UCSD-AML1 (cell line): ENCODE measurements at regions not wholly inside any gene's neighbourhood (a gene's known extent, or its start where the extent isn't known, plus 50 kb on each side); places are given as distances from the start of the nearest gene placed in this dataset.

Experiments
- DNase-seq: peaks from one replicate; lab custom pipeline; 2025; ENCODE audit not compliant: unreplicated experiment; lab: John Stamatoyannopoulos, UW

DNA sequence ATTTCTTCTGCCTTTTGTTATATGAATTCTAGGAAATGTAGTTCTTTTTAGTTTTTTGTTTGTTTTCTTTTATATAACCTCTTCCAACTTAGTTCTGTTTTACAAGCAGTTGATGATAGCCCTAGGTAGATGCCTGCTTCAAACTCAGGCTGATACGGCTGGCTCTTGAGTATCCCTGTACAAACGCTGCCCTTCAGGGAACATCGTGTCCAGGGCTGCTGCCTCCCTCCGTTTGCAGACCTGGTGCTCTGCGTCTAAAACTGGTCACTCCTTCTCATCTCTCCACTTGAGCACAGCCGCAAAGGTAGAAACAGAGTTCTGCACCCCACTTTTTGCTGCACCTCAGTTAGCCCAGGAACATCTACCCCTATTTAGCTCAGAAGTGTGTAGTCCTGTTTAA lies 310.1 kb downstream of the PRL start:
- no peak for DNase-seq

- DNase-seq: peak; percentile 60
Observed at GRCh38 chr6:21987501-21987957, 309.3 kb downstream of the PRL start.

- no peak for DNase-seq
Observed at GRCh38 chr6:21990577-21990976, 306.3 kb downstream of the PRL start.

- no peak for DNase-seq
Observed at GRCh38 chr6:21992178-21992967, 304.5 kb downstream of the PRL start.

DNA sequence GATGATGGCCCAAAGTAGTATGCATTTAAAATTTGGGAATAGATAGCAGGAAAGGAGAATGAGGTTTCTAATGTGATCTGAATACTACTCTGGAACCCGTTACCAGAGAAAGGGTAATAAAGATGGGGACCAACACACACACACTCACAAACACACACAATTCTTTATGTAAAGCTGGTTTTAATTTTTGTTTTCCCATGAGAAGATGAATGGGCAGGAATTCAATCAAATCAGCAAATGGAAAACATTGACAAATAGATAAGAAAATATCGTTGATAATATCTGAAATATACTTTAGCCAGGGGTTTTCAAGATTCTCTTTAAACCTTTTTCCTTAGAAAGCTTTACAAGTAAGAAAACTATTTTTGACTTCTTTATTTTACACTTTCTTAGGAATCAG lies 303.0 kb downstream of the PRL start:
- DNase-seq: no peak

DNA sequence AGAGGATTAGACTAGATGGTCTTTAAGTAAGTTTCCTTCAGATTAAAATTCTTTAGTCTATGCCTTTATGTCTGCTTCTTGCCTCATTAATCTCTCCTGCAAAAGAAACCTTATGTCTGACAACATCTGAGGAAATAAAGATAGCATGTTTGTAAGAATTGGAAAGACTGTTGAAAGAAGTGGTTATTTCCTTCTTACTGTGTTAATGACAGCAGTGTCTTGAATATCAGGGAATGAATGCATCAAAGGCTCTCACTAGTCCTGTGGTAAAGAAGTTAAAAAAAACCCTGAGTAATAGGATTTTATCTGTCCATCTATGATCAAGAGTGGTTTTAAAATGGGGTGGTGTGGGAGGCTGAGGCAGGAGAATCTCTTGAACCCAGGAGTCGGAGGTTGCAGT lies 302.0 kb downstream of the PRL start:
- no peak for DNase-seq

DNA sequence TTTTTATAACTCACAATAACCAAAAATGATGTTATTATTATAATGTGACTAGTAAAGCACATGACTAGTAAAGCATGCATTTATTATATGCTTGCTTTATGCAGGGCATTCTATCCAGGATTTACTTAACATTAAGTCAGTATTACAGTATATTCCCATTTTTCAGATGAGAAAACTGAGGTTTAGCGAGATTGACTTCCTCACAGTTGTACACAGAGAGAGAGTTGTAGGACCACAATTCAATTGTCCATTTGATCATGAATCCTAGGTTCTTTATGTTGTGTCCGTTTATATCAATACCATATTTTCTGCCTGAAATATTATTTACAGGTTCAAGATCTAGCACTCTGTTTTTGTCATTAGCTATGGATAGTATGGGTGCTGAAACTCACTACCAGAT lies 301.5 kb downstream of the PRL start:
- no peak for DNase-seq

GRCh38 chr6:21996425-21997118 lies 300.3 kb downstream of the PRL start:
- no peak for DNase-seq

- DNase-seq: no peak
Observed at GRCh38 chr6:21997119-21998037, 299.5 kb downstream of the PRL start.

DNA sequence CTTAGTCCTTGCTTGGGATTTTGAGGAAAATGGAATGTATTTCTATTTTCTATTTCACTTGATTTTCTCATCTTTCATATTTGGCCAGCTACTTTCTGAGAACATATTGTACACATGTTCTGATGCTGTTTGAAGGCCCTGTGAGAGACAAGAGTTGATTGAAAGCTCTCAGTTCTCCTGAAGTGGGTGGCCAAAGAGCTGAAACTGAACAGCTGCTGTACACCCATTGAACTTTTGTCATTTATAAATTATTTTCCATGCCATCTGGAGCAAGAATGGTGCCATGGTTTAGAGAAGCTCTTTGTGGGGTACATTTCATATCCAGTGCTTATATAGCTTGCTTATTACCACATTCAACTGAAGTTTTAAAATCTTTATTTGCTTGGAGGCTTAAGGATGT lies 298.3 kb downstream of the PRL start:
- no peak for DNase-seq

- DNase-seq: no peak
Observed at GRCh38 chr6:21999012-21999528, 297.8 kb downstream of the PRL start.

DNA sequence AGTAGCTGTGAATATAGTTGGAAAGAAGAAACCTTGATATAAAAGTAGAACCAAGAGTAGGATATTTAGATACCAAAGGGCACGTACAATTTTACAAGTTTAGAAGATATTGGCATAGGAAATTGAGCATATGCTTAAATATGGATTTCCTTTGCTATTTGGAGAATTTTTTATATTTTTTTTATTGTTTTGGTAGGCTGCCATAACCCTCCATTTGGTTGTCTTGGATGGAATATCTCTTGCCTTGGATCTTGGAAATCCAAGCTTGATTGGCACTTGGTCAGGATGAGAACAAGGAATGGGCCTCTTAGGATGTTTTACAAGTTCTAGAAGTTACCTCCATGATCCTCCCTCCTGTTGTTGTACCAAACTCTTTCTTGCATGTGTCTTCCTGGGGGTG lies 297.1 kb downstream of the PRL start:
- DNase-seq: no peak

DNA sequence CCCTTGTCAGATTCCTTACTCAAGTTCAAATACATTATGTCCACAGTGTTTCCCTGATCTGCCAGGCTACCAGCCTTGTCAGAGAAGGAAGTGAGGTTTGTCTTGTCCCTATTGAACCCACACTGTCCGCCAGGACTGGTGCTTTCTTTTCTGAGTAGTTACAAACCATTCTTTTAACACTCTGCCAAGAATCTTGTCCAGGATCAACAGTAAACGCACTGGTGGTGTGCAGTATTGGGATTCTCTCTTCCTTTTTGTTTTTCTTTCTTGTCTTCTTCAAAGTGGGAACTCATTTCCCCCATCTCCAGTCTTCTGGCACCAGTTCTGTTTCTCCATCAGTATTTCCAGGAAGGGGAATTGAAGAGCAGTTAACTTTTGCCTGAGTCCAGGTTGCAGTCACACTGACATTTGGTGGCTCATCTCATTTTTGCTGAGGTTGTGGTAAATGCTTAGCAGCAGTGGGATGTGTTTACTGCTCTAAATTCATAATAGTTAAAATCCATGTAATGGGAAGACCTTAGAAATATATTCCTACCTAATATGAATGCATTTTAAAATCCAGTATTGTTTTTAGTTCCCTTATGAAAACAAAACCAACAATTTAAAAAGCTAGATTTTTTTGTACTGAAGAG lies 295.3 kb downstream of the PRL start:
- no peak for DNase-seq

- no peak for DNase-seq
Observed at GRCh38 chr6:22003287-22003686, 293.5 kb downstream of the PRL start.

DNA sequence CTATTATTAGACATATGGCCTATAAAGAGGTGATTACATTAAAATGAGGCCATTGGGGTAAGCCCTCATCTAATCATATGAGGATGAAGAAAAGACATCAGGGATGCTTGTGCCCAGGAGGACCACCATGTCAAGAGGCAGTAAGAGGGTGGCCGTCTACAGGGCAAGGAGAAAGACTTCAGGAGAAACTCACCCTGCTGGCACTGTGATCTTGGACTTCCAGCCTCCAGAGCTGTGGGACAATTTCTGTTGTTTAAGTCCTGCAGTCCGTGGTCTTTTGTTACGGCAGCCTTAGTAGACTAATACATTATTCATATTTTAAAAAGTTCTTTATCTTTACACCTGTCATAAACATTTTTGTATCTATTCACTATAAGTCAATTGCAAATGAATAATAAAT lies 290.0 kb downstream of the PRL start:
- no peak for DNase-seq

DNA sequence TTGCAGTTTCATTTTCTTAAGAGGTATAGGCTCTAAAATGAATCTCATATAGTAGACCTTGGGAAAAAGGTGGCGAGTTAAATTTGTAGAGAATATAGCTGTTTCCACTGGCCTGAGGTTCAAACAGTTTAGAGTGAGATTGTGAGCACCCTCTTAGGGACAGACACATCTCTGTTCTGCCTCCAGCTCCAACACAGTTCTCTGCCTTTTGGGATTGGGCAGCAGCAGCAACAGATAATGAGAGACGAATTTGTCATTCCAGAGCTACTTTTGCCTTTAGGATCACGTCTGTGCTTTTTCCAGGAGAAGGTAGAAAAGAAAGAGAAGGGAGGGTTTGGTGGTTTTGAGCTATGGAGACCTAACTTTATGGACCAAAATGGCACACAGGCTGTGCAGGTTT lies 289.4 kb downstream of the PRL start:
- no peak for DNase-seq

GRCh38 chr6:22008248-22008836 lies 288.5 kb downstream of the PRL start:
- no peak for DNase-seq

DNA sequence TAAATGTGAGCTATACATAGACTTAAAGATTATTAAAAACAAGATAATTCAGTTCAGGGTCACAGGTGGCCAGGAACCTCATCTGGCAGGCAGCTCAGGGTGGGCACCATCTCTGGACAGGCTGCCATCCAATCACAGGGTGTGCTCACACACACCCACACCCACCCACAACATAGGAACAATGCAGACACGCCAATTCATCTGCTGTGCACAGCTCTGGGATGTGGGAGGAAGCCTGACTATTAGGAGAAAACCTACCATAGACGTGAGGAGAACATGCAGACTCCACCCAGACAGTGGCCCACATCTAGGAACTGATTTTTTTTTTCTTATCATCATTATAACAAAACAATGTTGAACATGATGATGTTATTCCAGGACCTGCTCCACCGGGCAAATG lies 286.7 kb downstream of the PRL start:
- no peak for DNase-seq

DNA sequence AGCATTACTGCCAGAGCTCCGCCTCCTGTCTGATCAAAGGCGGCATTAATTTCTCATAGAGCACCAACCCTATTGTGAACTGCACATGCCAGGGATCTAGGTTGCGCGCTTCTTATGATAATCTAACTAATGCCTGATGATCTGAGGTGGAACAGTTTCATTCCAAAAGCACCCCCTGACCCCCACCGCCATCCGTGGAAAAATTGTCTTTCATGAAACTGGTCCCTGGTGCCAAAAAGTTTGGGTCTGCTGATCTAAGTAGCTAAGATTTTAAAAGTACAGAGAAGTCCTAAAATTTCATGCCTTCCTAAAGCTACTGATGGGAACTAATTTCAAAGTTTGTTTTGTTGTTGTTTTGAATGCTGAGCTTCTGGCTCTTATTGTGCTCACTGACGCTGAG lies 281.6 kb downstream of the PRL start:
- DNase-seq: no peak

- no peak for DNase-seq
Observed at GRCh38 chr6:22015944-22016343, 280.9 kb downstream of the PRL start.
